ENCODE measurements at regions not wholly inside any gene's neighbourhood (a gene's known extent, or its start where the extent isn't known, plus 50 kb on each side); places are given as distances from the start of the nearest gene placed in this dataset.

GRCh38 chr10:42971251-42971599 is 105.6 kb upstream of the RET start:
- Histone ChIP-seq H3K14ac (replicated peaks; ENCODE audit: low read depth, low read length) (no peak overlapping the region), H3K79me1 (ENCODE audit: low read depth in 1 of 2, low read length in 2 of 2) (no peaks in the 10 kb centered on the region), H3K4me1 (ENCODE audit: control insufficient read depth, insufficient read depth, low read length) (no peaks in the 10 kb centered on the region), H2BK120ac (ENCODE audit: low read depth, low read length) (no peak overlapping the region), H2AFZ (replicated peaks; ENCODE audit: low read length, poor library complexity) (no peak overlapping the region), H4K91ac (ENCODE audit: insufficient read depth, low read depth, low read length) (no peak overlapping the region), H3K4me3 (ENCODE audit: insufficient read depth, low read depth, low read length) (no peak overlapping the region), H3K27ac (ENCODE audit: insufficient read depth, low read length) (no peak overlapping the region), H3K4ac (ENCODE audit: low read depth, low read length) (no peak overlapping the region), H3K56ac (ENCODE audit: extremely low read depth, insufficient read depth, low read length) (no peak overlapping the region), H3K27me3 (ENCODE audit: control insufficient read depth, insufficient read depth, low read length) (peaks cover 4% of the 10 kb centered on the region; the same call in 1 of the 2 replicates), H3K36me3 (ENCODE audit: control insufficient read depth, insufficient read depth, low read length) (no peaks in the 10 kb centered on the region), H2AK9ac (replicated peaks; ENCODE audit: low read depth, low read length, poor library complexity) (no peak overlapping the region), H3K9ac (ENCODE audit: low read depth, low read length) (no peak overlapping the region), H4K8ac (ENCODE audit: low read depth in 2 of 2, low read length in 2 of 2) (no peak overlapping the region), H3K9me3 (ENCODE audit: control insufficient read depth, insufficient read depth, low read length) (no peaks in the 10 kb centered on the region), H3K4me2 (ENCODE audit: low read depth, low read length) (no peak overlapping the region), H3K23ac (ENCODE audit: low read depth, low read length) (no peak overlapping the region), H3K18ac (ENCODE audit: low read depth, low read length) (no peak overlapping the region), H2BK20ac (ENCODE audit: low read depth, low read length) (no peak overlapping the region), H2BK15ac (ENCODE audit: low read depth, low read length) (no peak overlapping the region), H4K5ac (ENCODE audit: low read depth, low read length) (no peak overlapping the region), H3K9me1 (ENCODE audit: insufficient read depth, low read length) (no peaks in the 10 kb centered on the region), H2BK5ac (ENCODE audit: low read depth, low read length, poor library complexity, severe bottlenecking) (no peak overlapping the region), H2AK5ac (ENCODE audit: low read depth, low read length) (no peak overlapping the region), H4K20me1 (ENCODE audit: insufficient read depth, low read length) (no peaks in the 10 kb centered on the region)
- intact Hi-C loops (cut with micrococcal nuclease) (no loop called here), dilution Hi-C loops (cut with HindIII; ENCODE audit: low sequenced_read_pairs, unreplicated experiment) (no loop called here), in situ Hi-C loops (cut with MboI; ENCODE audit: low sequenced_read_pairs) (no loop called here)
- no peak for DNase-seq
- POLR2A ChIA-PET (ENCODE audit: unreplicated experiment), result no interaction called here
- TF ChIP-seq RCOR1 (IDR thresholded peaks at IDR 0.05; ENCODE audit: insufficient replicate concordance, low read length) (no peak), RFX5 (IDR thresholded peaks at IDR 0.05; ENCODE audit: low read depth, low read length) (no peak), FOS (IDR thresholded peaks at IDR 0.05; ENCODE audit: low read depth, low read length) (no peak), CHD1 (IDR thresholded peaks at IDR 0.05; ENCODE audit: low read depth, low read length) (no peak)
- BruUV-seq (replicated peaks), result no TSS peak
- CTCF ChIA-PET, result no interaction called here
- WGBS, 2 experiments (ENCODE audit: extremely low coverage in 2 of 2, insufficient read length in 1 of 2), result 58% methylated on average over 2 of the region's 4 CpGs; no CpG with 5 or more reads in 1 of the 2 experiments
- ATAC-seq (ENCODE audit: low read depth), result no peak

Measured in IMR-90 (cell line).